HCT116 (cell line): ENCODE measurements at regions not wholly inside any gene's neighbourhood (a gene's known extent, or its start where the extent isn't known, plus 50 kb on each side); places are given as distances from the start of the nearest gene placed in this dataset.

Experiments used
- ATAC-seq: fragments of 200-7000 bp; cut with Tn5 transposase; 2 replicates; pipeline ENCODE4 v1.9.1; 2020; ENCODE audit warnings: mild to moderate bottlenecking, moderate library complexity
- BruUV-seq: library from RNA; stranded (reverse); fragments of 400-500 nt; replicated peaks from 2 replicates; lab custom pipeline; 2021; lab: Mats Ljungman, UMichigan
- CTCF ChIA-PET: fragments of 300-600 bp; sonication (Branson Sonifier 250); formaldehyde crosslinking; loops from one replicate; lab custom pipeline; 2021; ENCODE audit warnings: antibody characterized with exemption; lab: Charles Lee
- POLR2A ChIA-PET: fragments of 300-600, 350-600 bp; sonication (Branson Sonifier 250); formaldehyde crosslinking; loops from one replicate; lab custom pipeline; 2021; ENCODE audit warnings: antibody characterized with exemption; lab: Charles Lee
- RAD21 ChIA-PET, 2 experiments: fragments of 300-600 bp; sonication (Branson Sonifier 250); formaldehyde crosslinking; loops; one replicate each; lab custom pipeline; 2023; ENCODE audit warnings: low total read pairs in 2 of 2; ENCODE audit not compliant: uncharacterized antibody in 2 of 2, unreplicated experiment in 2 of 2, low non-redundant PET in 1 of 2; lab: Charles Lee
- DNase-seq: peaks from one replicate; pipeline ENCODE4 v3.0.0-alpha.2; 2010; ENCODE audit warnings: low read depth, low spot score
- H2AFZ ChIP-seq: fragments of 200-600 bp; shearing (Covaris generic), sonication (generic); 2 replicates; pipeline ENCODE4 v1.6.1; 2017; ENCODE audit warnings: low read depth, mixed run types, mixed read lengths, antibody characterized with exemption, low read length; ENCODE audit not compliant: poor library complexity, severe bottlenecking
- H3K27ac ChIP-seq: 2 replicates; pipeline ENCODE4 v1.5.1; 2012; ENCODE audit warnings: low read depth, low read length
- H3K27me3 ChIP-seq: fragments of 200-600 bp; sonication (generic); 2 replicates; pipeline ENCODE4 v1.6.1; 2016; ENCODE audit warnings: mixed run types, low read length, mixed read lengths; ENCODE audit not compliant: insufficient read depth
- H3K36me3 ChIP-seq, 2 experiments: fragments of 200-500 bp in 1 of 2; fragments of 200-600 bp in 1 of 2; sonication (Bioruptor generic) in 1 of 2; sonication (generic) in 1 of 2; 2 replicates each; pipeline versions ENCODE4 v1.5.1 to v1.6.1; 2014 to 2016; ENCODE audit warnings: low read length in 2 of 2, inconsistent platforms in 1 of 2, mixed read lengths in 1 of 2, mixed run types in 1 of 2; ENCODE audit not compliant: insufficient read depth in 2 of 2, control insufficient read depth in 1 of 2
- H3K4me1 ChIP-seq, 2 experiments: fragments of 200-600 bp in 1 of 2; sonication (generic) in 1 of 2; 2 replicates each; pipeline versions ENCODE4 v1.5.1 to v1.6.1; 2012 to 2017; ENCODE audit warnings: low read length in 2 of 2, inconsistent platforms in 1 of 2, mild to moderate bottlenecking in 1 of 2, mixed read lengths in 1 of 2, mixed run types in 1 of 2, moderate library complexity in 1 of 2; ENCODE audit not compliant: insufficient read depth in 2 of 2, control insufficient read depth in 1 of 2
- H3K4me2 ChIP-seq: fragments of 200-600 bp; sonication (generic); 2 replicates; pipeline ENCODE4 v1.6.1; 2017; ENCODE audit warnings: mixed run types, low read length, mixed read lengths
- H3K4me3 ChIP-seq, 2 experiments: fragments of 200-600 bp in 1 of 2; sonication (generic) in 1 of 2; replicated peaks in 1 of 2; 2 replicates each; pipeline ENCODE4 v1.5.1; 2011 to 2016; ENCODE audit warnings: low read length in 2 of 2, control low read depth in 1 of 2, low read depth in 1 of 2, mild to moderate bottlenecking in 1 of 2, mixed read lengths in 1 of 2, mixed run types in 1 of 2
- H3K79me2 ChIP-seq: fragments of 200-600 bp; sonication (generic); 2 replicates; pipeline ENCODE4 v1.6.1; 2017; ENCODE audit warnings: mild to moderate bottlenecking, mixed run types, low read length, moderate library complexity, mixed read lengths; ENCODE audit not compliant: insufficient read depth
- H3K9ac ChIP-seq: fragments of 200-600 bp; sonication (generic); 2 replicates; pipeline ENCODE4 v1.6.1; 2016; ENCODE audit warnings: low read length, mixed read lengths
- H3K9me2 ChIP-seq: fragments of 200-600 bp; sonication (generic), shearing (Covaris generic); 2 replicates; pipeline ENCODE4 v1.6.1; 2017; ENCODE audit warnings: mixed run types, mild to moderate bottlenecking, moderate library complexity; ENCODE audit not compliant: insufficient read depth
- H3K9me3 ChIP-seq, 2 experiments: fragments of 200-500 bp in 1 of 2; fragments of 200-600 bp in 1 of 2; sonication (Bioruptor generic) in 1 of 2; sonication (generic) in 1 of 2; 2 replicates each; pipeline ENCODE4 v1.6.1; 2014 to 2017; ENCODE audit warnings: low read length in 2 of 2, mixed read lengths in 2 of 2, inconsistent platforms in 1 of 2, low read depth in 1 of 2, mild to moderate bottlenecking in 1 of 2, mixed run types in 1 of 2, moderate library complexity in 1 of 2; ENCODE audit not compliant: control insufficient read depth in 1 of 2, insufficient read depth in 1 of 2
- H4K20me1 ChIP-seq: fragments of 200-600 bp; sonication (generic), shearing (Covaris generic); 2 replicates; pipeline ENCODE4 v1.6.1; 2017; ENCODE audit warnings: mixed run types, mild to moderate bottlenecking, moderate library complexity; ENCODE audit not compliant: insufficient read depth
- CBX3 ChIP-seq: IDR thresholded peaks from 2 replicates; pipeline ENCODE4 v1.6.1; 2012; ENCODE audit warnings: low read depth
- EGR1 ChIP-seq: IDR thresholded peaks from 2 replicates; pipeline ENCODE4 v1.6.1; 2012; ENCODE audit warnings: low read depth
- EZH2 ChIP-seq: fragments of 200-600 bp; sonication (generic); IDR thresholded peaks from 2 replicates; pipeline ENCODE4 v1.6.1; 2017; ENCODE audit warnings: antibody characterized with exemption, mixed run types
- POLR2A ChIP-seq: IDR thresholded peaks from 2 replicates; pipeline ENCODE4 v1.7.0; 2011; ENCODE audit warnings: borderline replicate concordance; ENCODE audit not compliant: insufficient read depth, insufficient read length; ENCODE audit errors: extremely low read depth
- TCF7L2 ChIP-seq: IDR thresholded peaks from 2 replicates; pipeline ENCODE4 v1.7.0; 2011; ENCODE audit warnings: borderline replicate concordance, inconsistent platforms; ENCODE audit not compliant: insufficient read depth, insufficient read length; ENCODE audit errors: extremely low read depth
- ZFX ChIP-seq: fragments of 450-650 bp; IDR thresholded peaks from 2 replicates; pipeline ENCODE4 v1.6.1; 2017
- intact Hi-C: fragments of 100-400 bp; cut with micrococcal nuclease; formaldehyde crosslinking; loops from 2 replicates; pipeline ENCODE4 v1.10.0; 2022
- TF ChIP-seq, protein P1 (sequence below): IDR thresholded peaks from 2 replicates; pipeline ENCODE4 v1.6.1; 2012

DNA sequence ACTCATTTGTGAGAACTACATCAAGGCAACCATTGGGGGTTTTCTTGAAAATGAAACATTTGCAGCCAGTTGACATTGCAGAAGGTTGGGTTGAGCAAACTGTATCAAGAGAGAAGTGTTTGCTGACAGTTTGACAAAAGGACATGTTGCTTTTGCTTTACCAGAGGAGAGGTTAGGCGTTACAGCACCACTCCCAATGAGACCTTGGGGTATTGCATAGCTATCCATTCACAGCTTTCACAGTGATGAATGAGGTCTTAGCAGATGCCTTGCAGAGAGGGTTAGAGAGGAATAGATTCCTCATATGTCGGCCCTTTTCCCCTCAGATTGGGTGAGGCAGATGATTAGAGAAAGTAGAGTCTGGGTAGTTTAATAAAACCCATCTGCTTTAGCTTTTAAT, 988.9 kb upstream of the FLRT2 start:
- no peak for ATAC-seq
- CTCF ChIA-PET, result no interaction called here
- Histone ChIP-seq H3K36me3 (no peaks in the 10 kb centered on the region), H4K20me1 (no peaks in the 10 kb centered on the region), H3K4me1 (no peaks in the 10 kb centered on the region), H3K27ac (no peak overlapping the region), H3K4me2 (no peak overlapping the region)
- POLR2A ChIA-PET, result no interaction called here
- TF ChIP-seq, protein P1, sequence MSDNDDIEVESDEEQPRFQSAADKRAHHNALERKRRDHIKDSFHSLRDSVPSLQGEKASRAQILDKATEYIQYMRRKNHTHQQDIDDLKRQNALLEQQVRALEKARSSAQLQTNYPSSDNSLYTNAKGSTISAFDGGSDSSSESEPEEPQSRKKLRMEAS, result no peak
- no peak for TF ChIP-seq POLR2A
- no peak for TF ChIP-seq CBX3
- TF ChIP-seq EZH2, result no peak
- no peak for TF ChIP-seq ZFX
- TF ChIP-seq TCF7L2, result no peak
- TF ChIP-seq, all 23 proteins: peak for 0
- H3K9me2 ChIP-seq, result no peaks in the 10 kb centered on the region
- H3K79me2 ChIP-seq, result no peaks in the 10 kb centered on the region
- H3K27me3 ChIP-seq, result no peaks in the 10 kb centered on the region
- no peak overlapping the region for H3K9ac ChIP-seq
- RAD21 ChIA-PET, result no interaction called here
- peaks cover 8 to 12% of the 10 kb centered on the region in 2 experiments; a peak in 2 of 4 replicates for H3K9me3 ChIP-seq
- no peak overlapping the region for H2AFZ ChIP-seq
- BruUV-seq, result no TSS peak
- H3K4me3 ChIP-seq, result no peak overlapping the region
- intact Hi-C loops, result no loop called here
- DNase-seq, result no peak

DNA sequence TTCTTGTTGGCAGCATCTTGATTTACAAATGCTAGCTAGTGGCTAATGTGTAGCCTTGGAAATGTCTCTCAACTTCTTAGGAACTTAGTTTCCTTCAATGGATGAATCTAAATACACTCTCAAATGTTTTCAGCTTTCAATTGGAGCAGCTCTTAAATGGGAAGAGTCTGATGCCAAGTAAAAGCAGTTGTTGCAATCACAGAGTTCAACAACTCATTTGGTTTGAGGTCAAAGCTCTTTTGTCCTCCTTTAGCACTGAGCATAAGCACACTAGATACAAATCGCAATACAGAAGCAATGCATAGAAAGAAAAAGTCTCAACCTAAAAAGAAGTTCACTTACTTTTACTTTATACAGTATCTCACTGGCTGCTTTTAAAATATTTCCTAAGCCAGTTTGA, 986.1 kb upstream of the FLRT2 start:
- Histone ChIP-seq H3K4me2 (no peak overlapping the region), H3K36me3 (no peaks in the 10 kb centered on the region), H3K9me3 (peaks cover 7 to 15% of the 10 kb centered on the region in 2 experiments; a peak in 2 of 4 replicates), H3K4me1 (no peaks in the 10 kb centered on the region), H2AFZ (no peak overlapping the region), H3K27me3 (no peaks in the 10 kb centered on the region), H4K20me1 (no peaks in the 10 kb centered on the region), H3K9me2 (no peaks in the 10 kb centered on the region), H3K79me2 (no peaks in the 10 kb centered on the region), H3K27ac (no peak overlapping the region), H3K9ac (no peak overlapping the region), H3K4me3 (no peak overlapping the region)
- no peak for ATAC-seq
- no TSS peak for BruUV-seq
- ChIA-PET RAD21 (no interaction called here), CTCF (no interaction called here), POLR2A (no interaction called here)
- no peak for TF ChIP-seq EGR1
- no peak for DNase-seq
- intact Hi-C loops, result no loop called here
